HG03432 (cell line): ENCODE measurements at regions not wholly inside any gene's neighbourhood (a gene's known extent, or its start where the extent isn't known, plus 50 kb on each side); places are given as distances from the start of the nearest gene placed in this dataset.

Experiments used
- ATAC-seq: cut with Tn5 transposase; IDR thresholded peaks from one replicate; pipeline ENCODE4 v1.9.1; 2021; ENCODE audit warnings: mild to moderate bottlenecking, moderate library complexity; ENCODE audit not compliant: unreplicated experiment

GRCh38 chr12:60290532-60290931, 694.7 kb downstream of the SLC16A7 start:
- no peak for ATAC-seq

- no peak for ATAC-seq
Observed at GRCh38 chr12:60308366-60308991, 712.6 kb downstream of the SLC16A7 start.

- ATAC-seq = no peak
Observed at GRCh38 chr12:60311940-60312339, 716.1 kb downstream of the SLC16A7 start.

- ATAC-seq = no peak
Observed at GRCh38 chr12:60317361-60317760, 721.5 kb downstream of the SLC16A7 start.

- no peak for ATAC-seq
Observed at GRCh38 chr12:60324746-60325145, 728.9 kb downstream of the SLC16A7 start.

- no peak for ATAC-seq
Observed at GRCh38 chr12:60333461-60333860, 737.6 kb downstream of the SLC16A7 start.

GRCh38 chr12:60335745-60336144, 739.9 kb downstream of the SLC16A7 start:
- ATAC-seq = no peak

GRCh38 chr12:60337839-60338549, 742.2 kb downstream of the SLC16A7 start:
- ATAC-seq = no peak

- no peak for ATAC-seq
Observed at GRCh38 chr12:60345442-60345841, 749.6 kb downstream of the SLC16A7 start.

- ATAC-seq = no peak
Observed at GRCh38 chr12:60349232-60349978, 753.6 kb downstream of the SLC16A7 start.

- no peak for ATAC-seq
Observed at GRCh38 chr12:60387356-60387755, 791.5 kb downstream of the SLC16A7 start.

GRCh38 chr12:60391051-60391450, 795.2 kb downstream of the SLC16A7 start:
- no peak for ATAC-seq

GRCh38 chr12:60391791-60392190, 796.0 kb downstream of the SLC16A7 start:
- ATAC-seq = no peak

GRCh38 chr12:60393093-60393492, 797.3 kb downstream of the SLC16A7 start:
- no peak for ATAC-seq

GRCh38 chr12:60394665-60395064, 798.8 kb downstream of the SLC16A7 start:
- no peak for ATAC-seq

- ATAC-seq = no peak
Observed at GRCh38 chr12:60398547-60398946, 802.7 kb downstream of the SLC16A7 start.

GRCh38 chr12:60399064-60399463, 803.2 kb downstream of the SLC16A7 start:
- ATAC-seq = no peak

GRCh38 chr12:60402996-60403395, 807.2 kb downstream of the SLC16A7 start:
- ATAC-seq = no peak

- ATAC-seq = no peak
Observed at GRCh38 chr12:60415351-60415750, 819.5 kb downstream of the SLC16A7 start.

GRCh38 chr12:60419986-60420385, 824.2 kb downstream of the SLC16A7 start:
- ATAC-seq = no peak

GRCh38 chr12:60421741-60422140, 825.9 kb downstream of the SLC16A7 start:
- ATAC-seq = no peak

GRCh38 chr12:60437297-60437696, 841.5 kb downstream of the SLC16A7 start:
- no peak for ATAC-seq
